Neural cell (in vitro differentiated cells): ENCODE measurements at regions not wholly inside any gene's neighbourhood (a gene's known extent, or its start where the extent isn't known, plus 50 kb on each side); places are given as distances from the start of the nearest gene placed in this dataset.

ENCODE experiments used
- H2AFZ ChIP-seq: fragments of 200-600, 300-800 bp; sonication (generic), shearing (Covaris generic); 2 replicates; pipeline ENCODE4 v1.6.0; 2014; ENCODE audit warnings: low read depth, mild to moderate bottlenecking, antibody characterized with exemption, low read length, moderate library complexity
- H3F3A ChIP-seq: fragments of 200-600 bp; shearing (Covaris generic); 2 replicates; pipeline ENCODE4 v1.6.1; 2016; ENCODE audit warnings: mild to moderate bottlenecking, moderate library complexity, mixed read lengths, antibody characterized with exemption, low read length; ENCODE audit not compliant: insufficient read depth, poor library complexity, severe bottlenecking
- H3K27ac ChIP-seq: fragments of 200-600, 300-800 bp; sonication (generic), shearing (Covaris generic); 2 replicates; pipeline ENCODE4 v1.5.1; 2014; ENCODE audit warnings: mild to moderate bottlenecking, low read length, moderate library complexity
- H3K27me3 ChIP-seq: fragments of 300-800, 200-600 bp; sonication (generic), shearing (Covaris generic); 2 replicates; pipeline ENCODE4 v1.6.0; 2014; ENCODE audit warnings: mild to moderate bottlenecking, low read depth, low read length, moderate library complexity; ENCODE audit not compliant: insufficient read depth
- H3K36me3 ChIP-seq: fragments of 300-800, 200-600 bp; sonication (generic), shearing (Covaris generic); 2 replicates; pipeline ENCODE4 v1.5.1; 2014; ENCODE audit warnings: mild to moderate bottlenecking, antibody characterized with exemption, low read length, moderate library complexity; ENCODE audit not compliant: insufficient read depth
- H3K4me2 ChIP-seq: fragments of 300-800, 200-600 bp; sonication (generic), shearing (Covaris generic); 2 replicates; pipeline ENCODE4 v1.6.0; 2014; ENCODE audit warnings: mild to moderate bottlenecking, low read length
- H3K4me3 ChIP-seq: fragments of 300-800, 200-600 bp; sonication (generic), shearing (Covaris generic); 2 replicates; pipeline ENCODE4 v1.5.1; 2014; ENCODE audit warnings: mild to moderate bottlenecking, low read length, moderate library complexity
- H3K79me2 ChIP-seq: fragments of 200-600 bp; shearing (Covaris generic); replicated peaks from 2 replicates; pipeline ENCODE4 v1.6.0; 2014; ENCODE audit warnings: mild to moderate bottlenecking, low read length, moderate library complexity; ENCODE audit not compliant: insufficient read depth
- H3K9ac ChIP-seq: fragments of 300-800, 200-600 bp; sonication (generic), shearing (Covaris generic); 2 replicates; pipeline ENCODE4 v1.6.1; 2016; ENCODE audit warnings: mild to moderate bottlenecking, low read length, mixed read lengths
- H3K9me2 ChIP-seq: fragments of 200-600 bp; shearing (Covaris generic); 2 replicates; pipeline ENCODE4 v1.6.1; 2016; ENCODE audit warnings: mild to moderate bottlenecking, low read length, mixed read lengths; ENCODE audit not compliant: insufficient read depth
- H3K9me3 ChIP-seq: fragments of 200-600, 300-800 bp; sonication (generic), shearing (Covaris generic); 2 replicates; pipeline ENCODE4 v1.6.1; 2016; ENCODE audit warnings: mild to moderate bottlenecking, mixed run types, low read length, moderate library complexity, mixed read lengths
- H4K20me1 ChIP-seq: fragments of 200-600 bp; shearing (Covaris generic); 2 replicates; pipeline ENCODE4 v1.6.1; 2016; ENCODE audit warnings: mild to moderate bottlenecking, mixed run types; ENCODE audit not compliant: insufficient read depth
- EP300 ChIP-seq: fragments of 450-650 bp; conservative IDR thresholded peaks from 2 replicates; pipeline ENCODE4 v1.6.1; 2014; ENCODE audit warnings: antibody characterized with exemption, mild to moderate bottlenecking, moderate library complexity; ENCODE audit not compliant: poor library complexity, severe bottlenecking
- EZH2 ChIP-seq: fragments of 200-600, 300-800 bp; shearing (Covaris generic), sonication (generic); IDR thresholded peaks from 2 replicates; pipeline ENCODE4 v1.6.1; 2014; ENCODE audit warnings: antibody characterized with exemption, low read length, borderline replicate concordance, mild to moderate bottlenecking; ENCODE audit not compliant: insufficient read depth, poor library complexity, severe bottlenecking
- MXI1 ChIP-seq: fragments of 450-650 bp; conservative IDR thresholded peaks from 2 replicates; pipeline ENCODE4 v1.6.1; 2014; ENCODE audit warnings: antibody characterized with exemption, mild to moderate bottlenecking; ENCODE audit not compliant: poor library complexity, severe bottlenecking
- POLR2AphosphoS5 ChIP-seq: IDR thresholded peaks from 2 replicates; pipeline ENCODE4 v1.6.1; 2012
- RAD21 ChIP-seq: fragments of 450-650 bp; conservative IDR thresholded peaks from 2 replicates; pipeline ENCODE4 v1.6.1; 2014; ENCODE audit warnings: antibody characterized with exemption, mild to moderate bottlenecking, moderate library complexity
- SMC3 ChIP-seq: fragments of 450-650 bp; conservative IDR thresholded peaks from 2 replicates; pipeline ENCODE4 v1.6.1; 2014; ENCODE audit warnings: antibody characterized with exemption, mild to moderate bottlenecking, moderate library complexity; ENCODE audit not compliant: poor library complexity
- TAF1 ChIP-seq: IDR thresholded peaks from 2 replicates; pipeline ENCODE4 v1.6.1; 2012; ENCODE audit warnings: low read depth
- TF ChIP-seq, protein P1 (sequence below): IDR thresholded peaks from 2 replicates; pipeline ENCODE4 v1.6.1; 2012; ENCODE audit warnings: borderline replicate concordance
- TF ChIP-seq, protein P2 (sequence below): fragments of 450-650 bp; IDR thresholded peaks from 2 replicates; pipeline ENCODE4 v1.5.1; 2014; ENCODE audit warnings: antibody characterized with exemption, mild to moderate bottlenecking, moderate library complexity; ENCODE audit not compliant: poor library complexity, severe bottlenecking

DNA sequence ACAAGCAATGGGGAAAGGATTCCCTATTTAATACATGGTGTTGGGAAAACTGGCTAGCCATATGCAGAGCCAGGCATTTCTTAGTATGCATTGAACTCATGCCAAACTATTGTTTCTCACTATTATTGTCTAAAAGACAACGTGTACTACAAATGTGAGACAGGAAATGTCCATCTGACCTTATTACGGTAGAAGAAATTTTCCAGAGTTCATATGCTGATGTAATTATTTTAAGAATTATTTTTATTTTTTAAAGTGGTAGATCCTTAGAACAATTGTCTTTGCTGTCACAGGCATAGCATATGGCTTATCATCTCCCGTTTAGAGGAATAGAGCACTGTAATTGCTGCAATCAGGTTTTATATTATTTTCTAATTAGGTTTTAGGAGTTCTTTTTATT is 75.2 kb upstream of the S1PR1 start:
- Histone ChIP-seq H3K9ac (no peak overlapping the region), H3K4me2 (no peak overlapping the region), H3K79me2 (no peaks in the 10 kb centered on the region), H2AFZ (no peak overlapping the region), H3K36me3 (no peaks in the 10 kb centered on the region), H3K9me3 (no peaks in the 10 kb centered on the region), H3K27ac (no peak overlapping the region), H3K27me3 (no peaks in the 10 kb centered on the region), H3K9me2 (no peaks in the 10 kb centered on the region), H3F3A (no peaks in the 10 kb centered on the region), H4K20me1 (no peaks in the 10 kb centered on the region), H3K4me3 (no peak overlapping the region)
- TF ChIP-seq EP300 (no peak), MXI1 (no peak), RAD21 (no peak), POLR2AphosphoS5 (no peak), EZH2 (no peak), TAF1 (no peak), SMC3 (no peak)
- TF ChIP-seq, protein P1, sequence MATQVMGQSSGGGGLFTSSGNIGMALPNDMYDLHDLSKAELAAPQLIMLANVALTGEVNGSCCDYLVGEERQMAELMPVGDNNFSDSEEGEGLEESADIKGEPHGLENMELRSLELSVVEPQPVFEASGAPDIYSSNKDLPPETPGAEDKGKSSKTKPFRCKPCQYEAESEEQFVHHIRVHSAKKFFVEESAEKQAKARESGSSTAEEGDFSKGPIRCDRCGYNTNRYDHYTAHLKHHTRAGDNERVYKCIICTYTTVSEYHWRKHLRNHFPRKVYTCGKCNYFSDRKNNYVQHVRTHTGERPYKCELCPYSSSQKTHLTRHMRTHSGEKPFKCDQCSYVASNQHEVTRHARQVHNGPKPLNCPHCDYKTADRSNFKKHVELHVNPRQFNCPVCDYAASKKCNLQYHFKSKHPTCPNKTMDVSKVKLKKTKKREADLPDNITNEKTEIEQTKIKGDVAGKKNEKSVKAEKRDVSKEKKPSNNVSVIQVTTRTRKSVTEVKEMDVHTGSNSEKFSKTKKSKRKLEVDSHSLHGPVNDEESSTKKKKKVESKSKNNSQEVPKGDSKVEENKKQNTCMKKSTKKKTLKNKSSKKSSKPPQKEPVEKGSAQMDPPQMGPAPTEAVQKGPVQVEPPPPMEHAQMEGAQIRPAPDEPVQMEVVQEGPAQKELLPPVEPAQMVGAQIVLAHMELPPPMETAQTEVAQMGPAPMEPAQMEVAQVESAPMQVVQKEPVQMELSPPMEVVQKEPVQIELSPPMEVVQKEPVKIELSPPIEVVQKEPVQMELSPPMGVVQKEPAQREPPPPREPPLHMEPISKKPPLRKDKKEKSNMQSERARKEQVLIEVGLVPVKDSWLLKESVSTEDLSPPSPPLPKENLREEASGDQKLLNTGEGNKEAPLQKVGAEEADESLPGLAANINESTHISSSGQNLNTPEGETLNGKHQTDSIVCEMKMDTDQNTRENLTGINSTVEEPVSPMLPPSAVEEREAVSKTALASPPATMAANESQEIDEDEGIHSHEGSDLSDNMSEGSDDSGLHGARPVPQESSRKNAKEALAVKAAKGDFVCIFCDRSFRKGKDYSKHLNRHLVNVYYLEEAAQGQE, result no peak
- TF ChIP-seq, protein P2, sequence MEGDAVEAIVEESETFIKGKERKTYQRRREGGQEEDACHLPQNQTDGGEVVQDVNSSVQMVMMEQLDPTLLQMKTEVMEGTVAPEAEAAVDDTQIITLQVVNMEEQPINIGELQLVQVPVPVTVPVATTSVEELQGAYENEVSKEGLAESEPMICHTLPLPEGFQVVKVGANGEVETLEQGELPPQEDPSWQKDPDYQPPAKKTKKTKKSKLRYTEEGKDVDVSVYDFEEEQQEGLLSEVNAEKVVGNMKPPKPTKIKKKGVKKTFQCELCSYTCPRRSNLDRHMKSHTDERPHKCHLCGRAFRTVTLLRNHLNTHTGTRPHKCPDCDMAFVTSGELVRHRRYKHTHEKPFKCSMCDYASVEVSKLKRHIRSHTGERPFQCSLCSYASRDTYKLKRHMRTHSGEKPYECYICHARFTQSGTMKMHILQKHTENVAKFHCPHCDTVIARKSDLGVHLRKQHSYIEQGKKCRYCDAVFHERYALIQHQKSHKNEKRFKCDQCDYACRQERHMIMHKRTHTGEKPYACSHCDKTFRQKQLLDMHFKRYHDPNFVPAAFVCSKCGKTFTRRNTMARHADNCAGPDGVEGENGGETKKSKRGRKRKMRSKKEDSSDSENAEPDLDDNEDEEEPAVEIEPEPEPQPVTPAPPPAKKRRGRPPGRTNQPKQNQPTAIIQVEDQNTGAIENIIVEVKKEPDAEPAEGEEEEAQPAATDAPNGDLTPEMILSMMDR, result no peak

DNA sequence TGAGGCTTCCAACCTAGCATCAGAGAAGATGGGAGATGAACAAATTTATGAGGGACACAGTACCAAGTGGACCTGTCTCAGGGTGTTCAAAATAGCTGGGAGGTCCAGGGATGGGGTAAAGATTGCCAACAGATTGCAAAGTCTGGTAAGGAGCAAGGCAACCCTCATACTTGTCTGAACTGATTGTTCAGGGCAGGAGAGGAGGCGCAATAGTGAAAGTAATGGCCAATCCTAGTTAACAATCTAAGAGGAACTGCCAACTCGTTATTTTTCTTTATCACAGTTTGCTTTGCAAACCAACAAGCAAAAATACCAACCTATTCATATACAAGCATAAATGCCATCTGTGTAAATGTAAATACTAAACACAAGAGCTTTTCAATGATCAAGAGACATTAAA is 78.4 kb upstream of the S1PR1 start:
- no peak overlapping the region for H3K9ac ChIP-seq
- H3K9me2 ChIP-seq, result no peaks in the 10 kb centered on the region
- no peak overlapping the region for H3K4me2 ChIP-seq
- no peaks in the 10 kb centered on the region for H3F3A ChIP-seq
- H3K9me3 ChIP-seq, result no peaks in the 10 kb centered on the region
- H2AFZ ChIP-seq, result no peak overlapping the region
- no peaks in the 10 kb centered on the region for H3K36me3 ChIP-seq
- TF ChIP-seq SMC3 (no peak), EZH2 (no peak), RAD21 (no peak), EP300 (no peak), POLR2AphosphoS5 (no peak), TAF1 (no peak), MXI1 (no peak)
- TF ChIP-seq, protein P2, result no peak
- TF ChIP-seq, protein P1, result no peak
- no peak overlapping the region for H3K27ac ChIP-seq
- H3K4me3 ChIP-seq, result no peak overlapping the region
- no peaks in the 10 kb centered on the region for H3K27me3 ChIP-seq
- H4K20me1 ChIP-seq, result no peaks in the 10 kb centered on the region
- no peaks in the 10 kb centered on the region for H3K79me2 ChIP-seq
